Esophagus squamous epithelium (tissue), 4 donors: ENCODE measurements at regions not wholly inside any gene's neighbourhood (a gene's known extent, or its start where the extent isn't known, plus 50 kb on each side); places are given as distances from the start of the nearest gene placed in this dataset.

Experiments used
- CTCF ChIP-seq, 6 experiments: fragments of 450-650 bp in 4 of 6; fragments of 200-600 bp in 2 of 6; sonication (generic) in 2 of 6; IDR thresholded peaks; one replicate each; pipeline ENCODE4 v1.5.1; 2016 to 2019; ENCODE audit warnings: antibody characterized with exemption in 6 of 6, mild to moderate bottlenecking in 4 of 6, moderate library complexity in 4 of 6
- POLR2A ChIP-seq, 4 donors: fragments of 450-650 bp; IDR thresholded peaks; one replicate each; pipeline ENCODE4 v1.6.1; 2017; ENCODE audit warnings: antibody characterized with exemption in 4 of 4, mild to moderate bottlenecking in 4 of 4, moderate library complexity in 3 of 4

GRCh38 chr12:93174473-93174872, 203.3 kb upstream of the NUDT4 start:
- TF ChIP-seq CTCF (IDR thresholded peaks at IDR 0.05) = no peak
- no peak for TF ChIP-seq POLR2A (IDR thresholded peaks at IDR 0.05)
